Retina (tissue), 1 donor: ENCODE measurements at regions not wholly inside any gene's neighbourhood (a gene's known extent, or its start where the extent isn't known, plus 50 kb on each side); places are given as distances from the start of the nearest gene placed in this dataset.
"Not testable (repeated sequence)": the region's sequence is repeated elsewhere in the genome, so short reads cannot be mapped to it uniquely, and the experiment has no call there.

Experiments used
- DNase-seq: peaks from one replicate; pipeline ENCODE4 v3.0.0-alpha.2; 2016

DNA sequence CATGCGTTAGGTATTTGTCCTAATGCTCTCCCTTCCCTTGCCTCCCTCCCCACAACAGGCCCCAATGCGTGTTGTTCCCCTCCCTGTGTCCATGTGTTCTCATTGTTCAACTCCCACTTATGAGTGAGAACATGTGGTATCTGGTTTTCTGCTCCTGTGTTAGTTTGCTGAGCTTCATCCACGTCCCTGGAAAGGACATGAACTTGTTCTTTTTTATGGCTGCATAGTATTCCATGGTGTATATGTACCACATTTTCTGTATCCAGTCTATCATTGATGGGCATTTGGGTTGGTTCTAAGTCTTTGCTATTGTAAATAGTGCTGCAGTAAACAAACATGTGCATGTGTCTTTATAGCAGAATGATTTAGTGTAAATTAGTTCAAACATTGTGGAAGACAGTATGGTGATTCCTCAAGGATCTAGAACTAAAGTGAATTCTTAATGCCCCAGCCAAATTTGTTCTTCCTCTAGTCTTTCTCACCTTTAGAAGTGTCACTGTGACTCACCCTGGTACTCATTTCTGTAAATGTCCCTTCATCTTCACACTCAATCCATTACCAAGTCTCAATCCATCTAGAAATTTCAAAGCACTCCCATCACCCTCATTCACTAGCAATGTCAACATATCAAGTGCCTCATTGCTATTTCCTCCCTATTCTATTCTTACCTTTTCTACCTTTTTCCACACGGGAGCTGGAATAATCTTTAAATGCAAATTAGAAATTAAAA, 123.9 kb downstream of the MREG start:
- DNase-seq, result not testable (repeated sequence)

DNA sequence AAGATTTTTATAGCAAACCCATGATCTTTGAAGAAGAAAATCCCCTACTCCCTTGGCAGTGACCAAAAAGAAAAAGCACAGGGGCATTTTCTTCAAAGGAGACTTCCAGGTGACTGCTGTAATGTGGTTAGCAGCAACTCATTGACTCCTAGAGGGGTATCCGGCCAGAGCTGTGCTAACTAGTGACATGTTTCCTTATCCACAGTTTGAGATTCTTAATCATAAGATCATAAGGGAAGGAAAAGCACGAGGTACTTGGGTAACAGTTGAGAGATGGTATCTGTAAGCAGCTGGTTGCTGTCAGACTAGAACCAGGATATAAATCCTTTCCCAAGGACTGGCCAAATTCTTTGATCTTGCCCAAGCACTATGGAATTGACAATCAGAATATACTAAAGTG, 124.7 kb downstream of the MREG start:
- DNase-seq, result no peak

DNA sequence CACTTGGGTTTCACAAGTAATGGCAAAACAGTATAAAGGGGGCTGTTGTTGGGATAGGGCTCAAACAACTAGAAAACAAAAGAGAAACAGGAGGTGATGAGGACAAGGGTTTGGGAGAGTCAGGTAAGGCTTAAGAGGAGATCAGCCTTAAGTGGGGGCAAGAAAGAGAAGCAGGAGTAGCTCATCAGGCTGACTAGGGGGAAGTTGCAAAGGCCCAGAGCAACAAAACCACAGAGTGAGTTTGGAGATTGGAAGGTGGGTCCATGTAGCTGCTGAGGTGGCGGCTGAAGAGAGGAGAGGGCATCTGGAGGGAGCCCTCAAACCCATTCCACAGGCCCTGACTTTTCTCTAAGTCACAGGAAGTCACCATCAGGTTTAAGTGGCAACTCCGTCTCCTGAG, 126.0 kb downstream of the MREG start:
- DNase-seq, result no peak

DNA sequence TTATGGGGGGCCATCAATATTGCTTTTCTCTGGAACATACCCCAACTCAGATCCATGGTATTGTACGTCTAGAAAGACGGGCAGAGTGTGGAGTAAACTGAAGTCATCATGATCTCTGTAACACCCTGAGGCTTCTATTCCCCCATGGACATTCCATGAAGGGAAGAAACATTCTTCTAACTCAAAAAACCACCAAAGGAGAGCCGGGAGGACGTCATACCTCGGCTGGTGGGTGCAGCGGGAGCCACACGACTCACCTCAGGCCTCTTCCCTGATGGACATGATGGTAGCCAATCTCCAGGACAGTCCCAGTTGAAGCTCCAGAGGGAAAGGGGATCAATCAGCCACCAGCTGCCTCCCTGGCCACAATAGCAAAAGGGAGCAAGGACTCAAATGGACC, 127.3 kb downstream of the MREG start:
- DNase-seq, result no peak

DNA sequence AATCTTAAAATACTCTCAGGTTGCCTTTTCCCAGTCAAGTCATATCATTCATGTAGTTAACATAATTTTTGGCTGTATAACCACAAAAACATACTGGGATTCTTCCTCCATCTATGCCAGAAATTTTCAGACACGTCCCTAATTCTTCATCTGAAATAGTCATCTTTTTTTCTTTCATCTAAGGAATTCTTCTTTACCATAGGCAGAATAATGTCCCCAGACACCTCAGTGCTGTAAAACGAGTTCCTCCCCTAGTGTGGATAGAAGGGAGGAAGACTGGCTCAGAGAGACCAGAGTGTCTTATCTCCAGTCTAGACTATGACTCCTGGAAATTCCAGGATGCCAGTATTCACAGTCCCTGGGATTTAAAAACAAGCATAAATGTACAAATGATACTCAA, 127.8 kb downstream of the MREG start:
- no peak for DNase-seq

DNA sequence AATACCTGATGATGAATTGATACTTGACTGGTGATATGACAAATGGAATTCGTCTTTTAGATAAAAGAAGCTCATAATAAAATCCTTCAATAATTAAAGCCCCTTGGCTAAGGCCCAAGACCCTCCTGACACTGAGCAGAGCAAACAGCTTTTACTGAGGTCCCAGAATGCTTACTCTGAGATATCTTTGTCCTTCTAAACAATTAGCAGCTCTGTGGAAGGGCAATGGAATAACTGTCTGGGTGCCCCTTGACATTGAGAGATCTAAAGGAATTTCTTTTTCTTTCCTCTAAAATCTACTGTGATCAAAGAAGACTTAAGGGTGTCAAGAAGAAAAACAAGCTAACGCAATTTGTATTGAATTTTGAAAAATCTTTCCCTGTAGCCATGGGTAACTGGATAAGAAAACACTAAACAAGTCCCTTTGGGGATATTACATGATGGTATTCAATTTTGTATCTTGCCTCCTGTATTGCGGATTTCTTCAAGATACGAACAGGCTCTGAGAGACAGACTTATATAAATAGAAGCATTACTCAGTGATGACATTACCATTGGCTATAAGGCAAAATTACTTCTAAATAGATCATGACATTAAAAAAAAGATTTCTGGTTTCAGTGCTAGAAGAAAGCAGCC, 128.8 kb downstream of the MREG start:
- peak; percentile 7 for DNase-seq

DNA sequence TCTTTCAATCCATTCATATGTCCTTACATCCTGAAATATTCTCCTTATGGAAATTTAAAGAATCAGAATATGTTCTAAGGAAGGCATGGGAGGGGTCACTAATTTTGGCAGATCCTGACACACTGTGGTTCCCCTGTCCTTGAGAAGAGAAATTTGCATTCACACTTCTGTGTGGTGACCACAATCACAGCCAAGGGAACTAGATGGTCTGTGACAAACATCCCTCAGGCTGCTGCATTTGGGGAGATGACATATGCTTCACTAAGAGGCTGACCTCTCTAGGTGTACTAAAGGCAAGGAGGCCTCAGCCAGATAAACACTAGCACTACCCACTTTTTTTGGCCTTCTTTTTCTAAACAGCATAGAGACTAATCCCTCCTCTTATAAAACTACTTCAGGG, 129.6 kb downstream of the MREG start:
- no peak for DNase-seq

DNA sequence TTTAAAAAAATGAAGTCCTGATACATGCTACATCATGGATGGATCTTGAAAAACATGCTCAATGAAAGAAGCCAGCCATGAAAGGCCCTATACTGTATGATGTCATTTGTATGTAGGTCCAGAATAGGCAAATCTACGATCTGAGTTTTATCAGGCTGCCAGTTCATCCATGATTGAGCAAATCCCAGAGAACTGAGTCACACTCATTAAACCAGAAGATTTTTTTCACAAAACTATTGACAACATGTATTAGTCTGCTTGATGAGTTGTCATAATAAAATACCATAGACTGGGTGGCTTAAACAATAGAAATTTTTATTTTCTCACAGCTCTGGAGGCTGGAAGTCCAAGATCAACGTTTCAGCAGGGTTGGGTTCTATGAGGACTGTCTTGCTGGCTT, 130.7 kb downstream of the MREG start:
- no peak for DNase-seq

DNA sequence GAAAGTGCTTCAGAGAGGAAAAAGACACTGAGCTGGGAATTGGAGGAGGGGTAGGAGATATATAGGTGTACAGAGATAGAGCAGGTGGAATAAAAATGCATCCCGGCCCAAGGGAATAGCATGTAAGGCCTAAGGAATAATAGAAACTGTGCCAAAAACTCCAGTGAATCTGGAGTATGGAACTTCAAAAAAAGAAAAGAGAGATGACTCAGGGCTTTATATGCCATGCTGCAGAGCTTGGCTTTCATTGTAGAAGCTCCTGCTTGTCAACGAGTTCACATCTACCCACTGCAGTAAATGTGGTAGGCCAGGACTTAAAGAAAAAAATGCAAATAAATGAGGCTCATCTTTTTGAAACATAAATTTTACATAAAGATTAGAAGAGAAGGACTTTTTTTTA, 131.8 kb downstream of the MREG start:
- DNase-seq, result no peak

DNA sequence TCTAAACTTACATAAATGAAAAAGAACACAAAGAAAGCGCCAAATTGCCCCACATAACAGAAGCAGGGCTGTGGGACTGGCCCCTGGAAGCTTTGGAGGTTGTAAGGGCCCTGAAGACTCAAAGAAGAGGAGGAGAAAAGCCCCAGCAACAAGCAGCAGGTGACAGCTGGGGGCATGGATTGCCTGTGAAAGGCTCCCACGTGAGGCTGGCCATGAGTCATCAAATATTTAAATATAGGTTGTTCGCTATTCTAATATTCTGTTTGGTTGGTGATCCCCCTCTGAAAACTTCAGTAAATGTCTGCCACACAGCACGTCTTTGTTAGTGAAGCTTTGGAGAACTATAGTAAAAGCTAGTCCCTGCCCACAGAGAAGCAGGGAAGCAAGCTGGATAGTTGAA, 132.4 kb downstream of the MREG start:
- no peak for DNase-seq

DNA sequence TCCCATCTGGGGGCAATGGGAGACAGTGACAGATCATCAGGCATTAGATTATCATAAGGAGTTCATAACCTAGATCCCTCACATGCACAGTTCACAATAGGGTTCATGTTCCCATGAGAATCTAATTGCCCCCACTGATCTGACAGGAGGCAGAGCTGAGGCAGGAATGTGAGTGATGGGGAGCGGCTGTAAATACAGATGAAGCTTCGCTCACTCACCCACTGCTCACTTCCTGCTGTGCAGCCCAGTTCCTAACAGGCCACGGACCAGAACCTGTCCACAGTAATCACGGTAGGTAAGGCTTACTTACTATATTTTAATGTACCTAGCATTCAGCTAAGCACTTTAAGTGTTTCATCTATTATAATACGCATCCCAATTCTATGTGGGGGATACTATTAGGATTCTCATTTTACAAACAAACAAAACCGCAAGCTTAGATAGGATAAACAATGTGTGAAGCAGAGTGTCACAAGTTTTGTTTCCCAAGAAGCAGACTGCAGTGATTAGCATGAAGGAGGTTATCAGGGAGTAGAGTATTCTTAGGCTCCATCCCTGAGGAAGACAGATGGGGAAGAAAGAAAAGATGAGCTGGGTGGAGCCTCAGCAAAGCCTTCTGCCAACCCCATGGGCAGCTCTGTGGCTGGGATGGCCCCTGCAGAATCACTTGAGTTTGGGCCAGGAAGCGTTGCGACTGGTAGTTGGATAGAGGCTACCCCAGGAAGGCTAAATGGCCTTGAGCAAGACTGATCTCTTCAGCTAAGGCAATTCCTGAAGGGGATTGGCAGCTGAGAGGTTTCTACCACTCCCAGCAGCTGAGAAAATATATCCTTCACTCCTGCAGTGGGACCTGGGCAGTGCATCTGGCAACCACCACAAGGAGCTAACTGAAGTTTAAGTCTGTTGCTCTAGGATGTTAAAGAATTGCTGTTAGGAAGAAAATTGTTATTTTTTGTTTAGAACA, 133.1 kb downstream of the MREG start:
- DNase-seq, result no peak

DNA sequence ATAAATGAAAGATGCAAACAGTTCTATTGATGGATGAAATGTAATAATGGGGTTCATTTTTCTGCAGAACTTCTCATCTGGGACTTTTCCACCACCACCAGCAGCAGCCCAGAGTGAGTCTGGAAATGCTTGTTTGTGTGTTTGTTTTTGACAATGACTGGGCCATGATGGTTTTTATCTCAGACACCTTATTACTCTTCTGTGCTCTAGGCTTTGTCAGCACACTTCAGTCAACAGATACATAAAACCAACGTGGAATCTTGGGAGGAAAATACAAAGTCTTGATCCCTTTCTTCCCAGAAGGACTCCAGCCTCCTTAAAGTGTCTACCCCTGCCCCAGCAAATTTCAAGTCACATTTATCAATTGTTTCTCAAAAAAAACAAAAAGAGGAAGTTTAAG, 134.0 kb downstream of the MREG start:
- no peak for DNase-seq

DNA sequence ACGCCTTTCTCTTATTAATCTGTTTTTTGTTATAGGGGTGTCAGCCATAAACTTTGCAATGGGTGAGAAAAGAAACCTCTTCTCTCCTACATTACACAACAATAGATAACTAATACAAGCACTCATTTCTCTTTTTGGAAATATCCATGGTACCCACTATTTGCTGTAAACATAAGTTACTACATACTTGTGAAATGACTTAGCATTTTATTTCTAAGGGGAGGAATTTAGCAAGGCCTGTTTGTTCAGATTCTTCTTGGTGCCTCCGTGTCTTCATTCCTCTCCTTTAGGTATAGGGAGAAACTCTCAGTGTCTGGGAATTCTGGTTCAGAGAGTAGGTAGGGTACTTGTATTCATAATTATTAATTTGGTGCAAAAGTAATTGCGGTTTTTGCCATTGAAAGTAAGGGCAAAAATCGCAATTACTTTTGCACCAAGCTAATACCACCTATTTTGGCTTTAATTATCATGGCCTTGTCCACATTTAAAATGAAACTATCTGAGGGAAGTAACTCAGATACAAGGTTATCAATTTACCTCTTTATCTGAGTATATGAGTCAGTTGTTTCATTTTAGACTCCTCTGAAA, 134.8 kb downstream of the MREG start:
- DNase-seq, result no peak

DNA sequence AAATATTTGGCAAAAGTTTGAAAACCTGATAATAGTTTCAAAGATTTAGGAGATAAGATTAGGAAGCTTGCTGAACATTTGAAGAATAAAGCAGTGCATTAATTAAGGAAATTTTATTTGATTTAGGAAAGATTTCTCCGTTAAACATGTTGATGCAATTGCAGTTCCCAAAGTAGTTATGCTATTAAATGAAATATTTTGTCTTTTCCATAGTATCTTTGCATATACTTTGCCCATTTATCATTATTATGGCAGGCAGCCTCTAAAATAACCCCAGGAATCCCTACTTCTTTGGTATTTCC, 136.5 kb downstream of the MREG start:
- no peak for DNase-seq

DNA sequence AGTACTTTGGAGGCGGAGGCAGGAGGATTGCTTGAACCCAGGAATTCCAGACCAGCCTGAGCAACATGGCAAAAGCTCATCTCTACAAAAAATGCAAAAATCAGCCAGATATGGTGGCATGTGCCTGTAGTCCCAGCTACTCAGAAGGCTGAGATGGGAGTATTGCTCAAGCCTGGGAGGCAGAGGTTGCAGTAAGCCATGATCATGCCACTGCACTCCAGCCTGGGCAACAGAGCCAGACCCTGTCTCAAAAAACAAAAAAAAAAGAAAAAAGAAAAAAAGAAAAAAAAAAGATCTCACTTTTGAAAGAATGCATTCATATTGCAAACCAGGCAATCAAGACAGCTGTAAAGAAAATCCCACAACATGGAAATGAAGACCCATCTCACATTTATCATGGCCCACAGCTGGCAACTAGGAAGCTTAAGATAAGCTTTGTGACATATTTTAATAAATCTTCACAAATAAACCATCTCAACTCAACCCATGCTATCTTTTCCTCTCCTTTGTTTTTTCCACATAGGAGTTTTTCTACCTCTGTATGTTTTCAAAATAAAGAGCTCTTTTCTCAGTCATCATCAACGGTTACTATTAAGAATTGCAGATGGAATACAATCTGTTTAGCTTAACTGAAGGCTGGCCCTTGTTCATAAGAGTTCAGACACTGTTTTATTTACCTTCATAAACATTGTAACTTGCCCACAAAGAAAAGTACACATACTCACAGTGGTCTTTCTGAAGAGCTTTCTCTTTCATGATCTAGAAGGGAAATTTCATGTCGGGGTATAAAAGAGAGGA, 137.0 kb downstream of the MREG start:
- no peak for DNase-seq

DNA sequence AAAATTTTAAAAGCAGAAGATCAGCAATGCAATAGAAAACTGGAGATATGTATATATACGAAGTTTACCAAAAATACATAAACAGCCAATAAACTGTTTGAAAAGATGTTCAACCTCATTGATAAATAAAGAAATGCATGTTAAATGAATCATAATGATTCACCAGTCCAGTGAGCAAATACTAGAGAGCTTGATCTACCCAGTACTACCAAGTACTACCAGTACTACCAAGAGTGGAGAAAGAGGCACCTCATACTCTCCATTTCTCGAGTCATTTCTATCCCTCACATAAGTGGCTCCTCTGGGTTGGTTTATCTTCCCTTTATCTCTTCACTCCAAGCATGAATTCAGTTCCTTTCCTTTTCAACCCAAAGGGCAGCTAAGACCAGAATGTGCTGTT, 138.9 kb downstream of the MREG start:
- DNase-seq, result no peak

DNA sequence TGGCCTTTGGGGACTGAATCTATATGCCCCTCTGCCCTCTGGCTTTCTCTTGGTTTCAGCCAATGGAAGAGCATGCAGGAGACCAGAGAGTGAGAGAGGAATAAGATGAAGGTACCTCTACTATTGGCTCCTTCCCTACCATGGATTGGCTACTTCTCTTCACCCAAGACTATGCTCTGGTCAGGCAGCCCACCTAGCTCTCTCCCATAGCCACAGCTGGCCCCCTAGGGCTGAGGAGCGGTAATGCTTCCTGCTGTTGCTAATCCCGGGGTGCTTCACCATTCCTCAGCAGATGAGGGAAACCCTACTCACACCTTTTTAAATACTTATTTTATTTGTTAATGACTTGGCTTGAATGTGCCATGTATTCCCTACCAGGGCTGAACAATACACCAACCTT, 142.4 kb downstream of the MREG start:
- DNase-seq, result no peak

DNA sequence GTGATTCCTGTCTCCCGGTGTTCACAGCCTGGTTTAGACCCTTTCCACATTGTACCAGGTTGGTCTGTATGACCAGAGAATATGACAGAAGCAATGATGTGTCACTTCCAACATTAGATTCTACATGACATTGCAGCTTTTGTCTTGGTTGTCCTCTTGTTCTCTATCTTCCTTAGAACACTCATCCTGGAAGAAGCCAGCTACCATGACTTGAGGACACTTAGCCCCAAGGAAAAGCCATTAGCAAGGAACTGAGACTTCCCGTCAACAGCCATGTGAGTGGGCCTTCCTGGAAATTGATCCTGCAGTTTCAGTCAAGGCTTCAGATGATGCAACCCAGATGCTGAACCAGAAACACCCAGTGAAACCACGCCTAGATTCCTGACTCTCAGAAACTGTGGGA, 143.3 kb downstream of the MREG start:
- DNase-seq, result no peak

DNA sequence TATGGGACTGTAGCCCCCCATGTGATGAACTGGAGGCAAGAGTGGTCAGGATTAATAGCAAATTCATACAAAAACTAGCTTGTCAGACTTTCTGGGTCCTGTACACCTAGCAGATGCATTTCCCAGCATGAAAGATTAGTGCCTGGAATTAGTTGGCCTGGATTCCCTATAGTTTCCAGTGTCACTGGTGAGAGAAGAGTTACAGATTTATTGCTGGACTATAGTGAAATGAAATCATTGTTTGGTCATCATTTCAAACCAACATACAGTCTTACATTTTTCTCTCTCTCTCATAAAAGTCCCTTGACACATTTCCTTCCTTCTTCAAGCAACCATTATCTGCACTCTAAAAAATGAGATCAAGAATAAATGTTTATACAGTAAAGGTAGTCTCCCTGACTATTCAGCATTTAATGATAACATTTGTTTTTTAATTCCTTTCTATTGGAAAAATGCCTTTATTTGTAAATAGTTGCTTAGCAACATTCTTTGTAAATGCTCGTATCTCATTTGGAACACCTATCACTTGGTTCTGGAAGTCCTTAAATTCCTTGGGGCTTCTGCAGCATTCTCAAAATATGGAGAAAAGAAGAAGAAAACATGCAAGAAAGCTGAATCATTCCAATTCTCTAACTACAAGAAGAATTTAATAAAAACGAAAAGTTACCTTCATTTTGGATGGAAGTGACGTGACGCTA, 144.4 kb downstream of the MREG start:
- no peak for DNase-seq

DNA sequence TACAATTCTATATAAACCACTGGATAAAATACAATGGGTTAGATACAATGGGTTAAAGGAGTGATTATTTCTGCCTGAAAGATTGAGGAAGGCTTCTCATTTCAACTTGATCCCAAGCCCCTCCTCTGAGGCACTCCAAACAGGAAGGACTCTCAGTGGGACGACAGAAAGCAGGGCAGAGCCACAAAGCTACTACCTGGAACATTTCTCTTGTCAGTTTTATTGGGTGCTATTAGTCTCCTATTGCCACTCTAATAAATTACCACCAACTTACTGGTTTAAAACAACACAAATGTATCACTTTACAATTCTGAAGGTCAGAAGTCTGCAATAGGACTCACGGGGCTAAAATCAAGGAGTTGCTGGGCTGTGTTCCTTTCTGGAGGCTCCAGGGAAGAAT, 146.7 kb downstream of the MREG start:
- DNase-seq, result no peak

DNA sequence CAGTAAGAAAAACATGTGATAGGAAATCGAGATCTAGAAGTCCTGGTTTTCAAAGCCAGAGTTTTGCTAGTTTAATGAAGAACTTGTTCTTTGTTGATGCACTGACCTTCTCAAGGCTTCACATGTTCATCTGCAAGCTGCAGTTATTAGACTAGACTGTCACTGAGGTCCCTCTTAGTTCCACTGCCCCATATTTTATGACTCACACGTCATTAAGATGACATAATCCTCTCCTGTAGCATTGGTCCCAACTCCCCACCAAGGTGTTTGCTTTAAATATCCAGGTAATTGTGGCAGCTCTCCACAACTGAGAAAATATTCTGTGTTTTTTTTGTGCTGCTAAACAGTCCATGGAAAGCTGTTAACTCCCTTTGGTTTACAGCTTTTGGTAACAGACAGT, 149.7 kb downstream of the MREG start:
- DNase-seq, result no peak

DNA sequence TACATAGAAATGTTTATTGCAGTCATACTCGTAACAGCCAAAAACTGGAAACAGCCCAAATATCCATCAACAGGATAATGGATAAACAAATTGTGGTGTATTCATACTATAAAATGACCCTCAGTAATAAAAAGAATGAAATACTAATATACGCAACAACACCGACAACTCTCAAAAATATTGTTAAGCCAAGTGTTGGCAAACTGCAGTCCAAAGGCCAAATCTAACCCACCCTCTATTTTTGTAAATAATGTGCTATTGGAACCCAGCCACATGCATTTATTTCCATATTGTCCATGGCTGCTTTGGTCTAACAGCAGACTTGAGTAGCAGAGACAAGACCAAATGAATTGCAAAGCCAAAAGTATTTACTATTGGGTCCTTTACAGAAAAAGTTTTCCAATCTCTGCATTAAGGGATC, 151.0 kb downstream of the MREG start:
- DNase-seq, result no peak
